Colonic mucosa (tissue), 4 donors: ENCODE measurements at regions not wholly inside any gene's neighbourhood (a gene's known extent, or its start where the extent isn't known, plus 50 kb on each side); places are given as distances from the start of the nearest gene placed in this dataset.

ENCODE experiments used
- DNase-seq: peaks from one replicate; pipeline ENCODE4 v3.0.0-alpha.2; 2020
- H3K27ac ChIP-seq: fragments of 200-600 bp; one replicate; pipeline ENCODE4 v1.8.0; 2021
- H3K27me3 ChIP-seq: fragments of 200-600 bp; one replicate; pipeline ENCODE4 v1.8.0; 2021
- H3K36me3 ChIP-seq: fragments of 200-600 bp; one replicate; pipeline ENCODE4 v1.8.0; 2021
- H3K4me1 ChIP-seq: fragments of 200-600 bp; one replicate; pipeline ENCODE4 v1.8.0; 2021; ENCODE audit warnings: mild to moderate bottlenecking
- H3K4me3 ChIP-seq: fragments of 200-600 bp; one replicate; pipeline ENCODE4 v1.8.0; 2021
- H3K9ac ChIP-seq, 2 donors: one replicate each; pipeline ENCODE4 v1.7.0; 2013; ENCODE audit warnings: control low read depth in 2 of 2, low read depth in 2 of 2, low read length in 2 of 2
- H3K9me3 ChIP-seq: fragments of 200-600 bp; one replicate; pipeline ENCODE4 v1.8.0; 2021
- intact Hi-C: fragments of 100-400 bp; cut with DNase I; formaldehyde crosslinking; loops from one replicate; pipeline ENCODE4 v1.14.1; 2022
- TF ChIP-seq, protein P1 (sequence below): fragments of 200-600 bp; IDR thresholded peaks from one replicate; pipeline ENCODE4 v1.8.0; 2022; ENCODE audit warnings: antibody characterized with exemption, mild to moderate bottlenecking
- donor health status: healthy.
- donor health status: DM: no; HTN: no; CAD: no.
- donor health status: DM: no; HTN: no; CAD: no.

DNA sequence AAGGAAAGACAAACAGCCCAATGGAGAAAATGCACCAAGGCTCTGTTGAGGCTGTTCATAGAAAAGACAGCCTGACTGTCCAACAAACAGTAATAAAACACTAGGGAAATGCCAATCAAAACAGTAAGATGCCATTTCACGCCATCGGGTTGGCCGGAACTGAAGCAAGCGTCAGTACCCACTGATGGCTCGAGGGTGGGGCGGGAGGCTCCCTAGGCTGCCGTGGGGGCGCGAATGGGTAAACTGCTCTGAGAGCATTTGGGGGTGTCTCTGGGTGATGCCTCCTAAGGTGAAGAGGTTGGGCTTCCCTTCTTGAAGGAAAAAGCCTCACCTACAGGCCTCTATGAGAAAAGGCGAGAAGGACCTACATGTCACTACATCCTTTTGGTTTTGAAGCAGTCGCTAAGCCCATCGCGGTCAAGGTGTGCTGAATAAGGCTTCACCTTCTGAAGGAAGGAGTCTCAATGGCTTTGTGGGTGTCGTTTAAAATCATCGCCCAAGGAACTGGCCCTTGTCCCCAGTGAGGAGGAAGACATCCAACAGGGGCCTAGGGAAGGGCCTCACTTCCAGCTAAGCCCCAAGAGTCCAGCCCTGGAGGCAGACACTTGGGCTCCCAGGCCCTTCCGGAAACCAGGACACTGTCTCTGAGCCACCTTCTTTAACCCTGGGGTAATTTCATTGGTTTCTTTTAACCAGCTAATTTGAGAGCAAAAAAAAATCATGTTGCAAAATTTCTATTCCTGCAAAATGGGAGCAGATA lies 98.5 kb upstream of the PPP2R2D start:
- intact Hi-C loops: no loop called here
- no peaks in the 10 kb centered on the region for H3K4me1 ChIP-seq
- no peak overlapping the region for H3K27ac ChIP-seq
- H3K4me3 ChIP-seq: no peak overlapping the region
- TF ChIP-seq, protein P1, sequence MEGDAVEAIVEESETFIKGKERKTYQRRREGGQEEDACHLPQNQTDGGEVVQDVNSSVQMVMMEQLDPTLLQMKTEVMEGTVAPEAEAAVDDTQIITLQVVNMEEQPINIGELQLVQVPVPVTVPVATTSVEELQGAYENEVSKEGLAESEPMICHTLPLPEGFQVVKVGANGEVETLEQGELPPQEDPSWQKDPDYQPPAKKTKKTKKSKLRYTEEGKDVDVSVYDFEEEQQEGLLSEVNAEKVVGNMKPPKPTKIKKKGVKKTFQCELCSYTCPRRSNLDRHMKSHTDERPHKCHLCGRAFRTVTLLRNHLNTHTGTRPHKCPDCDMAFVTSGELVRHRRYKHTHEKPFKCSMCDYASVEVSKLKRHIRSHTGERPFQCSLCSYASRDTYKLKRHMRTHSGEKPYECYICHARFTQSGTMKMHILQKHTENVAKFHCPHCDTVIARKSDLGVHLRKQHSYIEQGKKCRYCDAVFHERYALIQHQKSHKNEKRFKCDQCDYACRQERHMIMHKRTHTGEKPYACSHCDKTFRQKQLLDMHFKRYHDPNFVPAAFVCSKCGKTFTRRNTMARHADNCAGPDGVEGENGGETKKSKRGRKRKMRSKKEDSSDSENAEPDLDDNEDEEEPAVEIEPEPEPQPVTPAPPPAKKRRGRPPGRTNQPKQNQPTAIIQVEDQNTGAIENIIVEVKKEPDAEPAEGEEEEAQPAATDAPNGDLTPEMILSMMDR: no peak
- no peaks in the 10 kb centered on the region for H3K9me3 ChIP-seq
- H3K9ac ChIP-seq: no peak overlapping the region
- no peaks in the 10 kb centered on the region for H3K27me3 ChIP-seq
- no peaks in the 10 kb centered on the region for H3K36me3 ChIP-seq
- no peak for DNase-seq

DNA sequence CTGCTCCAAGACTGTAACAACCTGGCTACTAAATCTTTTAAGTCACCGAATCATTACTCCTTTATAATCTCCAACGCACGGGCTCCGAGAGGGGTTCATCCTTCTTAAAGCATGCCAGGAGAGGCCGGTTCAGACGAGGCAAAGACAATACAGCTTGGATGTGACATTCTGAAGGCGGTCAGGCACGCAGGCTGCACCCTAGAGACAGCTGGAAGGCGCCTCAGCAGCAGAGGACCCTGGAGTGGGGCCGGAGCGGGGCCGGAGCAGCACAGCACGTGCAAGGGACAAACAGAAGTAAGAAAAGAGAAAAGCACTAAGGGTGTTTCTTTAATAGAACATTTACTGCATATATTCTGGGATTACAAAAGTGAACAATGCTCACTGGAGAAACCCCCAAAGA lies 97.8 kb upstream of the PPP2R2D start:
- TF ChIP-seq, protein P1: no peak
- no peak for DNase-seq
- no peaks in the 10 kb centered on the region for H3K27me3 ChIP-seq
- H3K9ac ChIP-seq: no peak overlapping the region
- no peak overlapping the region for H3K4me3 ChIP-seq
- intact Hi-C loops: no loop called here
- H3K4me1 ChIP-seq: no peaks in the 10 kb centered on the region
- H3K36me3 ChIP-seq: no peaks in the 10 kb centered on the region
- H3K9me3 ChIP-seq: no peaks in the 10 kb centered on the region
- no peak overlapping the region for H3K27ac ChIP-seq

DNA sequence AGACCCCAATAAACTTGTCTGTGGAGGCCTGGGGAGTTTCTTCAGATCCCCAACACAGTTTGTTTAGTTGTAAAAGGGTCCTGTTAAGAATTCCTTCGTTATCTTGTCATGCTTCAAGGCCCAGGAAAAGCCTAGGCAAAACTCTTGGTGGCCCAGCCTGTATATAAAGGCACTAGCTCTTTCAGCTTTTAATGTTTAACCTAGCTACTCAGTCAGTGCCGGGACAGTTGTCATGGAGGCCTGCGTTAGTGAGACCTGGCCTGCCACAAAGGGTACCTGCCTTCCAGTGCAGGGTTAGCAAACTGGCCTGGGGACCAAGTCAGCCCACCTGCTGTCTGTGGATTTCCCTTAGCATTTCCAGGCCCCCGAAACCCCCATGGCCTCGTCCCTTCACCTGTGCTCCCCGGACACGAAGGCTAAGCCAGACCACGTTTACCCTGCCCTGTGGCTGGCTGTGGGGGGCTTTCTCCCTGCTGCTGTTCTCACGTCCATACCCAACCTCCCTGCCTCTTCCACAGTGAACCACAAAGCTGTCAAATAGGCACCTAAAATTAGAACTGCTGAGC lies 96.9 kb upstream of the PPP2R2D start:
- Histone ChIP-seq H3K9ac (no peak overlapping the region), H3K4me3 (no peak overlapping the region), H3K36me3 (no peaks in the 10 kb centered on the region), H3K27me3 (no peaks in the 10 kb centered on the region), H3K27ac (no peak overlapping the region), H3K4me1 (no peaks in the 10 kb centered on the region), H3K9me3 (no peaks in the 10 kb centered on the region)
- intact Hi-C loops: no loop called here
- DNase-seq: peak; percentile 8
- TF ChIP-seq, protein P1: no peak

DNA sequence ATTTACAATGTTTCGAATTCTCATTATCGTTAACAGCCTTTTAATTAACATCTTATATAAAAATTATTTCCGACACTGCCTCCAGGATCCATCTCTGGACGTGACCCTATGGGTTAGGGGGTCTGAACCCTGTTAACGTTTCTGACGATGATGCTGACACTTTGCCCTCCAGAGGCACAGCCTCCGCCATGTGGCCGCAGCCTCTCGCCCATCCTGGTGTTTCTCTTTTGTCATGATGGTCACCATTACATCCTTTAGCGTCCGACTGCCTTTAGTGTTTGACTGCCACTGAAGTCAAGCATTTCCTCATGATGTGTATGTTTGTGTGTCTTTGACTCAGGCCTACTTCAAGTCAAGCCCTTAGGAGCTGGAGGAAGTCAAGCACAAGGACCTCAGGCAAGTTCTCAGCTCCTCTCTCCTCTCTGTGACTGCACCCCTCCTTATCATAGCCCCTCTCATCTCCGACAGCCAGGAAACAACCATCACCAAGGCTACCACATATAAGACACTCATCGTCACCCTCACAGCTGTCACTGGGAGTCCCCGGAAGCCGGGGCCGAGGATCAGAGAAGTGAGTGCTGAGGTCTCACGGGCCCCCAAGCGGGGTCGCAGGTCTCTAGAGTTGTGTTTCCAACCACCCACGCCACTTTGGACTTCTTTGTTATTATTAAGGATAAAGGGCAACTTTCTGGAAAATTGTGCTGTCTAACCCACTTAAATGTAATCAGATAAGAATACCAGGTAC lies 96.1 kb upstream of the PPP2R2D start:
- intact Hi-C loops: no loop called here
- Histone ChIP-seq H3K4me3 (no peak overlapping the region), H3K4me1 (no peaks in the 10 kb centered on the region), H3K27ac (no peak overlapping the region), H3K27me3 (no peaks in the 10 kb centered on the region), H3K9me3 (no peaks in the 10 kb centered on the region), H3K36me3 (no peaks in the 10 kb centered on the region), H3K9ac (no peak overlapping the region)
- peak; percentile 5 for DNase-seq
- TF ChIP-seq, protein P1: no peak

DNA sequence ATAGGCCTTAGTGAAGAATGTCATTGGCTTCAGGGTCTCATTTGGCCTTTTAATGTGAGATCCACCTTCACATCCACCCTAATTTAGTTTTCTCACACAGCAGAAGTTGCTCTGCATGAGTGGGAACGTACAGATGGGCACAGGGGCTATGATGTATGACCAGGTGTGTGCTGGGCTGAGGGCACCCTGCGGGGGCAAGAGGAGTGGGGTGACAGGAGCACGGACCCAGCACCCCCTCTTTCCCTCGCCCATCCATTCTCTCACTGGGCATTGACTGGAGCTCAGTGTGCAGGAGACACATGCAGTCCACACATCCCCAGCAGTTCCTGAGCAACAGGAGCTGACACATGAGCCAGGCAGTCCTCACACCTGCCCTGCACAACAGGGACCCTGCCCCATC lies 95.1 kb upstream of the PPP2R2D start:
- TF ChIP-seq, protein P1: no peak
- H3K27me3 ChIP-seq: no peaks in the 10 kb centered on the region
- peak; percentile 3 for DNase-seq
- no peaks in the 10 kb centered on the region for H3K36me3 ChIP-seq
- no peak overlapping the region for H3K4me3 ChIP-seq
- intact Hi-C loops: no loop called here
- H3K4me1 ChIP-seq: no peaks in the 10 kb centered on the region
- H3K27ac ChIP-seq: no peak overlapping the region
- no peaks in the 10 kb centered on the region for H3K9me3 ChIP-seq
- H3K9ac ChIP-seq: no peak overlapping the region
